ENCODE measurements at regions not wholly inside any gene's neighbourhood (a gene's known extent, or its start where the extent isn't known, plus 50 kb on each side); places are given as distances from the start of the nearest gene placed in this dataset.

DNA sequence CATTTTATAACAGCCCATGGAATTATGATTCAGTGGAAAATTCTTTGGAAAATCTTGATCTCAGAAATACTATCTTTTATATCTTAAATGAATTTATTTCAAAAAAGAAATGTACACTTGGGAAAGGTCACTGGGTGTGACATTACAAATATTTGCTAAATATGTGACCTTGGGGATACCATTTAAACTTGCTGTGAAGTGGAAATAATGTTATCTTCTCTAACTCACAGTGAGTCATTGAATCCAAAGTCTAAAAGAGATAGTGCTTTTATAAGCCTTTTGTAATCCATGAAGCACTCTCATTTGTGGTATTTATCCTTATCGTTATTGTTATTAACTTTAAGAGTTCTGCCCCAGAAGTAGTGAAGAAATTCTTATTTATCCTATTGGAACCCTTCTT lies 289.8 kb upstream of the SEMA6D start:
- POLR2A ChIA-PET = no interaction called here
- H3K27me3 Mint-ChIP-seq = peaks cover 2 to 8% (median 4%) of the 10 kb centered on the region in 5 donors
- H3K9me3 Mint-ChIP-seq = peaks cover 0 to 3% (median 0%) of the 10 kb centered on the region in 9 donors

DNA sequence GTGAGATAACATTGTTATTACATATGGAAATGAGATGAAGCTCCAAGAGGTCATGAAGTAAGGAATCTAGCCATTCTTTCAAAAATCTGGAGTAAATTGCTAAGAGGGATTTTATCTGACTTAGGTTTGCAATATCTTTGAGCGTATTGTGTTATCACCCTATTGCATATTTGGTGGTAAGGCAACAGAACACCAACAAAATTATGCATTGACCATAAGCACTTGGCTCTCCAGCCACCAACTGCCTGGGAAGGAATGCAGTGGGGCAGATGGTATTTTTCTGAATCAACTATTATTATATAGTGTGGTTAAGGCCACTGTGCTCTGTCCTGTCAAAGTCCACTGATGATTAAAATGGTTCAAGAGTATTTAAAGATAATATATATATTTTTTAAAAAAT lies 287.9 kb upstream of the SEMA6D start:
- POLR2A ChIA-PET = no interaction called here
- peaks cover 2 to 7% (median 6%) of the 10 kb centered on the region in 5 donors for H3K27me3 Mint-ChIP-seq
- DNase-seq (no peak), ATAC-seq (no peak)
- no peaks in the 10 kb centered on the region for H3K4me1 Mint-ChIP-seq
- no peak overlapping the region for H3K4me3 Mint-ChIP-seq
- H3K9me3 Mint-ChIP-seq = peaks cover 0 to 10% (median 0%) of the 10 kb centered on the region in 9 donors
- H3K36me3 Mint-ChIP-seq = no peaks in the 10 kb centered on the region
- no peak overlapping the region for H3K27ac Mint-ChIP-seq

More for the DNA sequence above, 289.8 kb upstream of the SEMA6D start:
- DNase-seq (no peak), ATAC-seq (no peak)
- Mint-ChIP-seq H3K4me3 (no peak overlapping the region), H3K36me3 (no peaks in the 10 kb centered on the region), H3K27ac (no peak overlapping the region), H3K4me1 (no peaks in the 10 kb centered on the region)

DNA sequence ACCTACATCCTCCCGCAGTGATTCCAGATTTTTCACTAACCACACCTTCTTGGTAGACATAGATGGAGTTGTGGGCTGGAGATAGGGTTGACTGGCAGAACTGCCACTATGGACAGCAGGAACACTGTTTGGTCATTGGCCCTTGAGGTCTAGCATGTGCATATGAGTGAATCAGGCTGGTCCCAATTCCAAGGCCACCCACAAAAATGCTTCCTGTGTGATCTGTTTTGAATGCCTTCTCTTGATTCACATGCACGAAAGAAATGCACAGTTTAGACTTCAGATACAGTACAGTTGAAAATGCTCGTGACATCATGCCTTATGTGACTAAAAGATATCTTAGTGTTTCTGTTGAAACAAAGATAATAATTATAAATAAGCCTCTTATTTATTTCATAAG lies 285.8 kb upstream of the SEMA6D start:
- Mint-ChIP-seq H3K9me3 (peaks cover 0 to 10% (median 0%) of the 10 kb centered on the region in 9 donors), H3K27me3 (peaks cover 0 to 7% (median 4%) of the 10 kb centered on the region in 5 donors), H3K36me3 (no peaks in the 10 kb centered on the region), H3K27ac (no peak overlapping the region), H3K4me3 (no peak overlapping the region), H3K4me1 (no peaks in the 10 kb centered on the region)
- no peak for DNase-seq
- ATAC-seq = no peak
- POLR2A ChIA-PET = no interaction called here

DNA sequence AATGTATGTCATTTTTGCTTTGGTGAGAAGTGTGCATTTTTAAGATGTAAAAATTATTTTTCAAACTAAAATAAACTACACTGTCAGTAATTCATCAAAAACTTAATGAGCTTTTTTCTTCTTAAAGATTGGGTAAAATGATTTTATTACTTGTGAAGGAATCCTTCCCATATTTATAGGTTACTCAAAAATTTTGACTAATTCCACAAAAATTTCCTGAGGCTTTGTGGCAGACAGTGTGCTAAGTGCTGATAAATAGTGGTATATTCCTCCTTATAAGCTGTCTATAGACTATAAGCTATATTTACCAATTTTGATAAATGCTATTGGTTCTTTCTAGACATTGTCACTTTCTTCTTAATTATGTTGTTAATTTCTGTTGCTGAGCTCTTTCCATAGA lies 284.5 kb upstream of the SEMA6D start:
- Mint-ChIP-seq H3K4me1 (no peaks in the 10 kb centered on the region), H3K27ac (no peak overlapping the region), H3K27me3 (peaks cover 0 to 7% (median 4%) of the 10 kb centered on the region in 5 donors), H3K9me3 (peaks cover 0 to 10% (median 0%) of the 10 kb centered on the region in 9 donors), H3K4me3 (no peak overlapping the region), H3K36me3 (no peaks in the 10 kb centered on the region)
- ATAC-seq (no peak), DNase-seq (no peak)
- POLR2A ChIA-PET = no interaction called here

DNA sequence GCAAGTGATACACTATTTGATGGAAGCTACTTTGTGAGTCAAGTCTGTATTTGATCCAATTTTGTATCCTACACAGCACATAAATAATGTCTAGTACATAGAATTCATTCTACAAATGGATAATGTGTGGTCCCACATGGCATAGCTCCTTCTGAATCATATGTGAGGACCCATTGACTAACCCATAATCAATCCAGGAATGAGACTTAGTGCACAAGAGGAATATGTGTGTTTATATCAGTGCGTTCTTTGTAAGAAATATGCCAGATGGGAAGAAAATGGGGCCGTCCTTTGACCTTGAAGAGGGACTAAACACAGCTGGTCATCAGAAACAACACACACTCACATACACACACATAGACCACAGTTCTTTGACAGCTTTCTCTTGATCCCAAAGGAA lies 282.7 kb upstream of the SEMA6D start:
- POLR2A ChIA-PET = no interaction called here
- Mint-ChIP-seq H3K27ac (no peak overlapping the region), H3K27me3 (peaks cover 0 to 5% (median 3%) of the 10 kb centered on the region in 5 donors), H3K36me3 (no peaks in the 10 kb centered on the region), H3K4me3 (no peak overlapping the region), H3K4me1 (no peaks in the 10 kb centered on the region), H3K9me3 (peaks cover 0 to 12% (median 2%) of the 10 kb centered on the region in 9 donors)
- DNase-seq (no peak), ATAC-seq (no peak)

DNA sequence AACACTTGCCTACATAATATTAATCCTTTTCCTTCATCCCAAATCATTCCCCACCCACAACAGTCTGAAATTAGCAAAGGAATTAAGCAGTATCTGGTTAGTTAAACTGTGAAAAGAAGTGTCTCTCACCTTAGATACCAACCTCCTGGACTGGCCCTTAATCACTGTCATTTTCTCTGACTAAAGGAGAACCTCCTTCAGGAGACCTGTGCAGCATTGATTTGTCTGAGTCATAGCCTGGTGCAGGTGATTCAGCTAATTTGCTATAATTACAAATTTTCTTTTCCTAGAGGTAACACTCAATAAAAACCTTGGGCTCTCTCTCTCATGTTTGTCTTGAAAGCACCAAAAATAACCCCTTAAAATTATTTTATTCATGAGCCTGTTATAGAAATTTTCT lies 279.8 kb upstream of the SEMA6D start:
- no peak for DNase-seq
- Mint-ChIP-seq H3K4me3 (no peak overlapping the region), H3K4me1 (no peaks in the 10 kb centered on the region), H3K9me3 (peaks cover 0 to 20% (median 3%) of the 10 kb centered on the region in 9 donors), H3K27ac (no peak overlapping the region), H3K27me3 (peaks cover 0 to 6% (median 3%) of the 10 kb centered on the region in 5 donors), H3K36me3 (no peaks in the 10 kb centered on the region)
- ATAC-seq = no peak
- POLR2A ChIA-PET = no interaction called here

DNA sequence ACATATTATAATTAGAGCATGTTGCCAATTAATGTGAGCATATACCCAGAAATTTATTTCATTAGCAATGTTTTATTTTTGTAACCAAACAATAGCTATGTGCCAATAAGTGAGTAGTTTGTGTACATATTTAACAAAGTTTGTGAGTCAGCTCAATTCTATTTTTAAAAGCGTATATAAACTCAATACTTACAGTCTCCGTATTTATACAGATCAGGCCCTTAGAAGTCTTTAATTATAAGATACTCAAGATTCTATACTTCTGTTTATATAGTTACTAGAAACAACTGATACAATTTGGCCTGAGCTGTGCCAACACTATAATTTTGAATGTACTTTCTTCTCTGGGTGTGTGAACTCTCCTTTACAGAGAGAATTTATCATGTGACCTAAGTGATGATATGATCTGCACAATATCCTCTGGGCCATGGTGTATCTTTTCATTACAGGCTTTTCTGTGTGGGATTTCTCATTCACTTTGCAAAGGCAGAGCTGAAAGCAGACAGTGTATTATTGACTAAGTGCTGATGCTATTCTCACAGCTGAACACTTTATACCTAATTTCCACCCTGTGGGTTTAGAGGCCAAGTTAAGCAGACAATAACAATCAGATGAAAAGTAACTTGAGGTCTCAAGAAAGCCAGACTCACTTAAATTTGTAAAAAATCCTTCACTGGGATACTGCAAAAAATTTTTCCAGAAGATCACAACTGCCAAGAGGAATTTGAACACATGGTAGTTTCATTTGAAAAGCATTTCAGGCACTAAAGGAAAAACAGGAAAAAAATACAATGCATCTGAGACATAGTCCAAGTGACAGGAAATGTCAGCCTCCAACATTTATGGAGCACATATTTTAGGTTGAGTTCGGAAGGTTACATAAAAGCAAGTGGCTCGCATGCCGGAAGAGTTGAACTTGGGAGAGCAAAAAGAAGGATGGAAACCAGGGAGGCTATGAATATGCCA lies 277.9 kb upstream of the SEMA6D start:
- H3K4me1 Mint-ChIP-seq = no peaks in the 10 kb centered on the region
- H3K27me3 Mint-ChIP-seq = peaks cover 0 to 6% (median 0%) of the 10 kb centered on the region in 5 donors
- H3K9me3 Mint-ChIP-seq = peaks cover 0 to 10% (median 0%) of the 10 kb centered on the region in 9 donors
- DNase-seq (no peak), ATAC-seq (no peak)
- H3K36me3 Mint-ChIP-seq = no peaks in the 10 kb centered on the region
- no peak overlapping the region for H3K27ac Mint-ChIP-seq
- H3K4me3 Mint-ChIP-seq = no peak overlapping the region
- POLR2A ChIA-PET = no interaction called here

DNA sequence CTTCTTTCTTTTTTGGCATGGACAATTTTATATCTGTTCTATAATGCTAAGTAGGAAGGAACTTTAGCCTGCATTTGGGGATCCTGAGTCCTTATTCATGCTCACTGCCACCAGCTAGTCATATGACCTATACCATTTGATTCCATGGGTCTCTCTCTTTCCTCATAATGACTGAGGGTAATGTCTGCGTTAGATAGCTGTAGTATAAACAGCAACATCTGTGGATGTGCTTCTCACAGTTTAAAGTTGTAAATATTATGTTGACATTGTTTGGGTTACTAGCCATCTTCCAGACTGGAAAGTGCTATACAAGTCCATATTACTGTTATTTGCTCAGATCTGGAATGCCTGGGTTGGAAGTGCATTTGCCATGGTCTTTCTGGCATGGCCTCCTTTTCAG lies 274.9 kb upstream of the SEMA6D start:
- POLR2A ChIA-PET = no interaction called here
- Mint-ChIP-seq H3K36me3 (no peaks in the 10 kb centered on the region), H3K27ac (no peak overlapping the region), H3K27me3 (peaks cover 0 to 6% (median 0%) of the 10 kb centered on the region in 5 donors), H3K4me3 (no peak overlapping the region), H3K9me3 (peaks cover 0 to 10% (median 3%) of the 10 kb centered on the region in 9 donors), H3K4me1 (no peaks in the 10 kb centered on the region)
- ATAC-seq = no peak
- no peak for DNase-seq

DNA sequence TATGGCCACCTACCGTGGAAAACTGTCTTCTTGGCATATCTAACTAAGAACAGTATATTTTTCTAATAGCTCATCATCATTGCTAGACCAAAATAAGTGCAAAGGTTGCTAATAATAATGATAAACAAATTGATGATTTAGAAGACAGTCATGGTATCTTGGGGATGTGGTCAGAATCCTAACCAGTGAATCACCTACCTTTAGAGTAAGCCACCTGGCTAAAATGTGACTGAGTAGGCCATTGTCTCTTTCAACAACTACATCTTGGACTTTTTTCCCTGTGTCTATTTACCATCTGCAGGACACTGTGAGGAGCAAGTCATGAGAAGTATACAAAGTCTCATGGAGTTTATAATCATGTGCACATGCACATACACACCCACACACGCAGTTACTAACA lies 273.5 kb upstream of the SEMA6D start:
- H3K4me1 Mint-ChIP-seq = no peaks in the 10 kb centered on the region
- ATAC-seq (no peak), DNase-seq (no peak)
- H3K4me3 Mint-ChIP-seq = no peak overlapping the region
- POLR2A ChIA-PET = no interaction called here
- no peaks in the 10 kb centered on the region for H3K36me3 Mint-ChIP-seq
- H3K27me3 Mint-ChIP-seq = peaks cover 0 to 12% (median 0%) of the 10 kb centered on the region in 5 donors
- H3K27ac Mint-ChIP-seq = no peak overlapping the region
- peaks cover 0 to 19% (median 4%) of the 10 kb centered on the region in 9 donors for H3K9me3 Mint-ChIP-seq

DNA sequence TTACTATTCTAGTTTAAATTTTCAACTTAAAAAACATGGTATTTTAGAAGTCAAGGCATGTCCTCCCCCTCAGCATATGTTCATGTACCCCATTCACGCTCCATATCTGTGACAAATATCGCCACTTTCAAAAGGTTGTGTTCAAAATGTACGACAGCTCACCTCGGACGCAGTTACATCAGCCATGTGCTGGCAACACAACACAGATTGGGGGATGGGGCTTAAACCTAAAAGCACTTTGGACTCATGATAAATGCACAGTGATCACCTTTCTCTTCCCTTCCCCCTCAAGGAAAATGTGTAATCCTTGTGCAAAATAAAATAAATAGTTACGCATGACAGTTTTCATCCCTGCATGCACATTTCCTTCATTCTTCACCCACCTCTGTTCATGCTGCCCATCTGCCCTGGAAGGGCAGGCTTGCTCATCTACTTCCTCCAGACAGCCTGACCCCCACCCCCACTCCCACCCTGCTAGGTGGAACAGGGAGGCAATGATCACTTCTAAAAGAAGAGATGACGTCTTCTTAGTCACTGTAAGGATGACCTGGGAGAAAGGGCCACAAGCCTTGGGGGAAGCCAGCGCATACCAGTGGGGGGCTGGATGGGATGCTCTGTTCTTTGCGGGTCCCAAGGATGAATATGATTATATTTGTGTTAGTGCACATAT lies 271.4 kb upstream of the SEMA6D start:
- H3K4me3 Mint-ChIP-seq = no peak overlapping the region
- no peaks in the 10 kb centered on the region for H3K4me1 Mint-ChIP-seq
- H3K27me3 Mint-ChIP-seq = peaks cover 0 to 14% (median 0%) of the 10 kb centered on the region in 5 donors
- no peak overlapping the region for H3K27ac Mint-ChIP-seq
- no peaks in the 10 kb centered on the region for H3K36me3 Mint-ChIP-seq
- peaks cover 0 to 8% (median 3%) of the 10 kb centered on the region in 9 donors for H3K9me3 Mint-ChIP-seq
- ATAC-seq (no peak), DNase-seq (no peak)
- POLR2A ChIA-PET = no interaction called here

DNA sequence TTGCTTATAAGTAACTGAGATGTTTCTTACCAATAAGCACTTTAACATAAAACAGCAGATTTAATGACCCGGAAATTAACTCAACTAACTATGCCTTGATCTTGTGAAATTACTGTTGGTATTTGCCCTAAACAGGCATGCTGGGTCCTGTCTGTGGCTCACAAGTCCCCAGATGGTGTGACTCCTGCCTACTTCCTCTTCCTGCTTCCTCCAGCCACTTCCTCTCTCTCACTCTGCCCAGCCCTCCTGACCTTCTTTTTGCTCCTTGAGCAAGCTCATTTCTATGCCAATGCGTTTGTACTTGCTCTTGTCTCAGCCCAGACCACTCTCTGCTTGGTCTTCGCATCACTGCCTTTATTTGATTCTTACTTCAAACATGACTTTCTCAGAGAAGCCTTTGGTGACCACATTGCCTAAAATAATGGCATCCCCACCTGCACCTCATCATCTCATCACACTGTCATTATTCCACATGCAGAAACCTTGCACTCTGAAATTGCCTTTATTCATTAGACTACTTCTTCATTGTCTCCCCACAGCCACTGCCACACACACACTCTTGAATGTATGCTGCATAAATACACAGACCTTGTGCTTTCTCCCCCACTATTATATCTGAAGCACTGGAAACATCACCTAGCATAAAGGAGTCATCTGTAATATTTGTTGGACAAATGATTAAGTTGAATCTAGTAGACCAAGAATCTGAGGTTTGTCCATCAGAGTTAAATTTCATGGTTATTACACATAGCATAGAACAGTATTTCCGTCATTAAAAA lies 256.3 kb upstream of the SEMA6D start:
- Mint-ChIP-seq H3K9me3 (peaks cover 0 to 33% (median 2%) of the 10 kb centered on the region in 9 donors), H3K27me3 (peaks cover 0 to 3% (median 2%) of the 10 kb centered on the region in 5 donors), H3K4me1 (peaks cover 0 to 5% (median 0%) of the 10 kb centered on the region in 4 donors), H3K36me3 (no peaks in the 10 kb centered on the region), H3K27ac (no peak overlapping the region), H3K4me3 (no peak overlapping the region)
- POLR2A ChIA-PET = no interaction called here
- DNase-seq (no peak), ATAC-seq (no peak)

DNA sequence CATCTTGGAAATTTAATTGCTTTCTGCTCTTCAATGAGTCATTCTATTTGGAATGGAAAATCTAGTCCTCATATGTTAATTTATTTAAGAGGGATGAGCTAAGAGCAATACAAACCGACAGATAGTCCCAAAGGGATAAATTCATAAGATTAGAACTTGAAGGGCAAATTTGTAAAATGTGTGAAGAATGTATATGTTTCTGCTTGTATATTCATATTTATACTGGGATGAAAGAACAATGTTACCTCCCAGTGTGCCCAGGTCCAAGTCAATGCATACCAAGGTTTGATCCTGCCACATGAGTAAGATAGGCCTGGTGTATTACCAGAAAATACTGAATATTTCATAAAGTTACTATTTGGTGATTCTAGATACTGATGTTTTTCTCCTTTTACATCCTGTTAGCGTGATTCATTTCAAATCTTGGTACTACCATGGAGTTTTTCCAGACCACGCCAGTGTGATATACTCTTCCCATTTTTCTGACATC lies 255.6 kb upstream of the SEMA6D start:
- POLR2A ChIA-PET = no interaction called here
- Mint-ChIP-seq H3K27ac (no peak overlapping the region), H3K4me3 (no peak overlapping the region), H3K36me3 (no peaks in the 10 kb centered on the region), H3K4me1 (peaks cover 0 to 5% (median 0%) of the 10 kb centered on the region in 4 donors), H3K9me3 (peaks cover 0 to 33% (median 2%) of the 10 kb centered on the region in 9 donors), H3K27me3 (peaks cover 0 to 3% (median 2%) of the 10 kb centered on the region in 5 donors)
- ATAC-seq (no peak), DNase-seq (no peak)

Measured in naive thymus-derived CD8-positive, alpha-beta T cell (primary cell).